GM23338 (cell line): ENCODE measurements at regions not wholly inside any gene's neighbourhood (a gene's known extent, or its start where the extent isn't known, plus 50 kb on each side); places are given as distances from the start of the nearest gene placed in this dataset.

Experiments used
- ATAC-seq: fragments of 200-7000 bp; cut with Tn5 transposase; 3 replicates; pipeline ENCODE4 v1.9.1; 2020
- DNase-seq: peaks from one replicate; pipeline ENCODE4 v3.0.0-alpha.2; 2015; ENCODE audit warnings: low spot score
- H2AFZ ChIP-seq: fragments of 200-600 bp; sonication (generic); 2 replicates; pipeline ENCODE4 v1.8.0; 2016; ENCODE audit warnings: antibody characterized with exemption, mild to moderate bottlenecking, moderate library complexity
- H3F3A ChIP-seq: fragments of 200-600 bp; sonication (generic); replicated peaks from 2 replicates; pipeline ENCODE4 v1.8.0; 2017; ENCODE audit warnings: antibody characterized with exemption, mixed run types, low read depth
- H3K27ac ChIP-seq: fragments of 200-600 bp; sonication (generic); 2 replicates; pipeline ENCODE4 v1.6.1; 2016; ENCODE audit warnings: low read depth
- H3K27me3 ChIP-seq: fragments of 200-600 bp; sonication (generic); 2 replicates; pipeline ENCODE4 v1.8.0; 2016; ENCODE audit warnings: mild to moderate bottlenecking, mixed run types, moderate library complexity; ENCODE audit not compliant: insufficient read depth
- H3K36me3 ChIP-seq: fragments of 200-600 bp; sonication (generic); 2 replicates; pipeline ENCODE4 v1.8.0; 2016; ENCODE audit warnings: mild to moderate bottlenecking; ENCODE audit not compliant: insufficient read depth
- H3K4me1 ChIP-seq: fragments of 200-600 bp; sonication (generic); 2 replicates; pipeline ENCODE4 v1.8.0; 2016; ENCODE audit warnings: mild to moderate bottlenecking, moderate library complexity; ENCODE audit not compliant: insufficient read depth
- H3K4me2 ChIP-seq: fragments of 200-600 bp; sonication (generic); 2 replicates; pipeline ENCODE4 v1.7.1; 2017; ENCODE audit warnings: mixed run types
- H3K4me3 ChIP-seq: fragments of 200-600 bp; sonication (generic); 2 replicates; pipeline ENCODE4 v1.6.1; 2016; ENCODE audit warnings: mixed run types
- H3K79me2 ChIP-seq: fragments of 200-600 bp; sonication (generic); replicated peaks from 2 replicates; pipeline ENCODE4 v1.8.0; 2017; ENCODE audit warnings: mild to moderate bottlenecking; ENCODE audit not compliant: insufficient read depth
- H3K9me2 ChIP-seq: fragments of 200-600 bp; sonication (generic); 2 replicates; pipeline ENCODE4 v1.8.0; 2017; ENCODE audit not compliant: insufficient read depth
- H4K20me1 ChIP-seq: fragments of 200-600 bp; sonication (generic); replicated peaks from 2 replicates; pipeline ENCODE4 v1.8.0; 2017; ENCODE audit warnings: mild to moderate bottlenecking; ENCODE audit not compliant: insufficient read depth
- H3K27ac Mint-ChIP-seq: 2 replicates; pipeline ENCODE4 v1.8.0; 2020; ENCODE audit warnings: inconsistent platforms, mild to moderate bottlenecking, moderate library complexity, mixed read lengths
- H3K27me3 Mint-ChIP-seq: 3 replicates; pipeline ENCODE4 v1.8.0; 2022; ENCODE audit warnings: low read depth, mild to moderate bottlenecking, moderate library complexity, mixed read lengths, inconsistent platforms; ENCODE audit not compliant: insufficient read depth, poor library complexity
- H3K36me3 Mint-ChIP-seq: 3 replicates; pipeline ENCODE4 v1.8.0; 2021; ENCODE audit warnings: low read depth, mild to moderate bottlenecking, inconsistent platforms, moderate library complexity, mixed read lengths
- H3K4me1 Mint-ChIP-seq: 3 replicates; pipeline ENCODE4 v1.8.0; 2020; ENCODE audit warnings: mild to moderate bottlenecking, inconsistent platforms, mixed read lengths
- H3K4me3 Mint-ChIP-seq: 3 replicates; pipeline ENCODE4 v1.8.0; 2021; ENCODE audit warnings: moderate library complexity, mild to moderate bottlenecking, inconsistent platforms, mixed read lengths
- H3K9me3 Mint-ChIP-seq: 3 replicates; pipeline ENCODE4 v1.8.0; 2020; ENCODE audit warnings: moderate library complexity, mild to moderate bottlenecking, inconsistent platforms, mixed read lengths
- CREB1 ChIP-seq: fragments of 250-450 bp; sonication (Bioruptor Pico); IDR thresholded peaks from 2 replicates; pipeline ENCODE4 v1.5.0; 2020; ENCODE audit warnings: low read depth, mild to moderate bottlenecking, moderate library complexity
- CTCF ChIP-seq, 2 experiments: fragments of 200-600 bp in 1 of 2; sonication (generic) in 1 of 2; conservative IDR thresholded peaks; 2 replicates each; pipeline versions ENCODE4 v1.5.1 to v1.6.1; 2016 to 2017; ENCODE audit warnings: antibody characterized with exemption in 2 of 2, low read depth in 2 of 2, mild to moderate bottlenecking in 2 of 2, moderate library complexity in 1 of 2
- ETS1 ChIP-seq: IDR thresholded peaks from 2 replicates; pipeline ENCODE4 v1.6.1; 2016; ENCODE audit warnings: antibody characterized with exemption
- EZH2 ChIP-seq: fragments of 200-600 bp; sonication (generic); IDR thresholded peaks from one replicate; pipeline ENCODE4 v1.8.0; 2017; ENCODE audit warnings: antibody characterized with exemption, mild to moderate bottlenecking, low read depth; ENCODE audit not compliant: unreplicated experiment
- EZH2phosphoT487 ChIP-seq: fragments of 200-600 bp; sonication (generic); IDR thresholded peaks from one replicate; pipeline ENCODE4 v1.8.1; 2018; ENCODE audit warnings: antibody characterized with exemption; ENCODE audit not compliant: unreplicated experiment
- JUNB ChIP-seq: IDR thresholded peaks from one replicate; pipeline ENCODE4 v1.6.1; 2016; ENCODE audit warnings: antibody characterized with exemption; ENCODE audit not compliant: unreplicated experiment
- NANOG ChIP-seq: IDR thresholded peaks from 2 replicates; pipeline ENCODE4 v1.6.1; 2016; ENCODE audit warnings: antibody characterized with exemption, borderline replicate concordance
- POLR2AphosphoS5 ChIP-seq: IDR thresholded peaks from 2 replicates; pipeline ENCODE4 v1.6.1; 2016; ENCODE audit warnings: antibody characterized with exemption, low read depth
- REST ChIP-seq: IDR thresholded peaks from one replicate; pipeline ENCODE4 v1.6.1; 2018; ENCODE audit warnings: antibody characterized with exemption; ENCODE audit not compliant: unreplicated experiment
- STAT1 ChIP-seq: IDR thresholded peaks from one replicate; pipeline ENCODE4 v1.6.1; 2016; ENCODE audit warnings: antibody characterized with exemption; ENCODE audit not compliant: unreplicated experiment
- ZNF114 ChIP-seq: fragments of 250-450 bp; sonication (Bioruptor Pico); IDR thresholded peaks from 2 replicates; pipeline ENCODE4 v1.5.0; 2020; ENCODE audit warnings: mild to moderate bottlenecking, moderate library complexity
- ZNF331 ChIP-seq: fragments of 250-450 bp; sonication (Bioruptor Pico); IDR thresholded peaks from 2 replicates; pipeline ENCODE4 v1.5.0; 2020; ENCODE audit warnings: low read depth, mild to moderate bottlenecking, moderate library complexity
- ZNF462 ChIP-seq: fragments of 250-450 bp; sonication (Bioruptor Pico); IDR thresholded peaks from 2 replicates; pipeline ENCODE4 v1.5.0; 2020; ENCODE audit warnings: mild to moderate bottlenecking, moderate library complexity

DNA sequence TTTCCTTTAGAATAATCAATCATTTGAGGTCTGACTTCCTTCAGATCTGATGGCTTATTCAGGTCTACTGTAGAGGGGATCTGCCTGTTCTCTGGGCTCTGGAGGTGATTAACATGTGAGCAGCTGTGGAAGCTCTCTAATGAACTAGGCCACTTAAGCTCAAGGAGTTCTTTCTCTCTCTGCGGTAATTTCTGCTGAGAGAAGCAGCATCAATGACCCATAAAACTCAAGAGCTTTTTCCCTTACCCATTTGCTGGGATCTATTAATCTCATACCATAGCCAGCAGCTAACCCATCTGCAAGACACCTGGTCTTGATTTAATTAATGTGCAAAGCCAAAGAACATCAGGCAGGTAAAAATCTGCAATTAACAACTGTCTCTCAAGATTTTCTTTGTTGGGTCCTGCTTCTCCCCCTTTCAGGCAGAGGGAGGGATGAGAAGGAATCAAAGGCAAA lies 73.2 kb upstream of the DLG1 start:
- Histone ChIP-seq H3K79me2 (no peaks in the 10 kb centered on the region), H3K4me3 (no peak overlapping the region), H3K27ac (no peak overlapping the region), H3K9me2 (no peaks in the 10 kb centered on the region), H3K4me2 (no peak overlapping the region), H3F3A (no peaks in the 10 kb centered on the region), H3K27me3 (no peaks in the 10 kb centered on the region), H2AFZ (no peak overlapping the region), H4K20me1 (no peaks in the 10 kb centered on the region), H3K36me3 (no peaks in the 10 kb centered on the region), H3K4me1 (peaks cover 15% of the 10 kb centered on the region)
- Mint-ChIP-seq H3K36me3 (no peaks in the 10 kb centered on the region), H3K4me1 (peaks cover 21% of the 10 kb centered on the region), H3K9me3 (no peaks in the 10 kb centered on the region), H3K4me3 (no peak overlapping the region), H3K27me3 (peaks cover 5% of the 10 kb centered on the region), H3K27ac (no peak overlapping the region)
- no peak for DNase-seq
- TF ChIP-seq CREB1 (CRISPR knock-in tag) (no peak), EZH2phosphoT487 (no peak), ZNF331 (CRISPR knock-in tag) (no peak), EZH2 (no peak), JUNB (no peak), POLR2AphosphoS5 (no peak), STAT1 (no peak), ZNF114 (CRISPR knock-in tag) (no peak), ETS1 (no peak), ZNF462 (no peak), REST (no peak), NANOG (no peak), CTCF (conservative IDR thresholded peaks at IDR 0.05; ENCODE audit: low read depth in 2 of 2) (no peak)
- ATAC-seq, result no peak
